ENCODE measurements at regions not wholly inside any gene's neighbourhood (a gene's known extent, or its start where the extent isn't known, plus 50 kb on each side); places are given as distances from the start of the nearest gene placed in this dataset.

GRCh38 chr2:66651295-66651694, 216.4 kb downstream of the MEIS1 start:
- no peak for TF ChIP-seq CTCF (IDR thresholded peaks at IDR 0.05)
- no peak overlapping the region for H3K27ac Mint-ChIP-seq (ENCODE audit: unreplicated experiment)
- H3K4me1 Mint-ChIP-seq (ENCODE audit: low read depth) = no peaks in the 10 kb centered on the region
- no peak overlapping the region for H3K4me3 Mint-ChIP-seq (ENCODE audit: unreplicated experiment)
- peaks cover 35% of the 10 kb centered on the region for H3K27me3 Mint-ChIP-seq (ENCODE audit: low read depth)
- H3K9me3 Mint-ChIP-seq (ENCODE audit: low read depth) = peaks cover 13% of the 10 kb centered on the region
- H3K36me3 Mint-ChIP-seq (ENCODE audit: low read depth) = no peaks in the 10 kb centered on the region
- DNase-seq (ENCODE audit: low spot score) = no peak

GRCh38 chr2:66660804-66661203, 225.9 kb downstream of the MEIS1 start:
- Mint-ChIP-seq H3K9me3 (ENCODE audit: low read depth) (peaks cover 26% of the 10 kb centered on the region), H3K27me3 (ENCODE audit: low read depth) (peaks cover 26% of the 10 kb centered on the region), H3K4me3 (ENCODE audit: unreplicated experiment) (no peak overlapping the region), H3K36me3 (ENCODE audit: low read depth) (peaks cover 4% of the 10 kb centered on the region), H3K27ac (ENCODE audit: unreplicated experiment) (no peak overlapping the region), H3K4me1 (ENCODE audit: low read depth) (no peaks in the 10 kb centered on the region)
- no peak for DNase-seq (ENCODE audit: low spot score)
- TF ChIP-seq CTCF (IDR thresholded peaks at IDR 0.05) = no peak

GRCh38 chr2:66661253-66662173, 226.6 kb downstream of the MEIS1 start:
- H3K4me1 Mint-ChIP-seq (ENCODE audit: low read depth) = no peaks in the 10 kb centered on the region
- peaks cover 4% of the 10 kb centered on the region for H3K36me3 Mint-ChIP-seq (ENCODE audit: low read depth)
- no peak for TF ChIP-seq CTCF (IDR thresholded peaks at IDR 0.05)
- DNase-seq (ENCODE audit: low spot score) = peak; percentile 73
- peaks cover 26% of the 10 kb centered on the region for H3K9me3 Mint-ChIP-seq (ENCODE audit: low read depth)
- H3K4me3 Mint-ChIP-seq (ENCODE audit: unreplicated experiment) = no peak overlapping the region
- H3K27me3 Mint-ChIP-seq (ENCODE audit: low read depth) = peaks cover 25% of the 10 kb centered on the region
- H3K27ac Mint-ChIP-seq (ENCODE audit: unreplicated experiment) = no peak overlapping the region

- DNase-seq (ENCODE audit: low spot score) = no peak
- no peak for TF ChIP-seq CTCF (IDR thresholded peaks at IDR 0.05)
- no peak overlapping the region for H3K4me3 Mint-ChIP-seq (ENCODE audit: unreplicated experiment)
- peaks cover 7% of the 10 kb centered on the region for H3K27me3 Mint-ChIP-seq (ENCODE audit: low read depth)
- H3K9me3 Mint-ChIP-seq (ENCODE audit: low read depth) = peaks cover 3% of the 10 kb centered on the region
- H3K4me1 Mint-ChIP-seq (ENCODE audit: low read depth) = no peaks in the 10 kb centered on the region
- no peak overlapping the region for H3K27ac Mint-ChIP-seq (ENCODE audit: unreplicated experiment)
- H3K36me3 Mint-ChIP-seq (ENCODE audit: low read depth) = no peaks in the 10 kb centered on the region
Measured at GRCh38 chr2:66665124-66665984, 230.4 kb downstream of the MEIS1 start.

GRCh38 chr2:66667301-66667700, 232.4 kb downstream of the MEIS1 start:
- no peak for DNase-seq (ENCODE audit: low spot score)
- no peak overlapping the region for H3K4me3 Mint-ChIP-seq (ENCODE audit: unreplicated experiment)
- H3K4me1 Mint-ChIP-seq (ENCODE audit: low read depth) = no peaks in the 10 kb centered on the region
- TF ChIP-seq CTCF (IDR thresholded peaks at IDR 0.05) = no peak
- H3K27ac Mint-ChIP-seq (ENCODE audit: unreplicated experiment) = no peak overlapping the region
- H3K9me3 Mint-ChIP-seq (ENCODE audit: low read depth) = no peaks in the 10 kb centered on the region
- H3K36me3 Mint-ChIP-seq (ENCODE audit: low read depth) = no peaks in the 10 kb centered on the region
- peaks cover 6% of the 10 kb centered on the region for H3K27me3 Mint-ChIP-seq (ENCODE audit: low read depth)

Measured in chondrocyte (in vitro differentiated cells).